GM12878 (cell line): ENCODE measurements at regions not wholly inside any gene's neighbourhood (a gene's known extent, or its start where the extent isn't known, plus 50 kb on each side); places are given as distances from the start of the nearest gene placed in this dataset.

ENCODE experiments used
- BCLAF1 ChIP-seq: fragments of 450-650 bp; IDR thresholded peaks from 2 replicates; pipeline ENCODE4 v1.6.1; 2017; ENCODE audit warnings: antibody characterized with exemption, mild to moderate bottlenecking, moderate library complexity
- BHLHE40 ChIP-seq, 2 experiments: fragments of 450-650 bp in 1 of 2; IDR thresholded peaks; 2 replicates each; pipeline ENCODE4 v1.6.1; 2011 to 2017; ENCODE audit warnings: low read depth in 2 of 2, borderline replicate concordance in 1 of 2, improper control_type of control experiment in 1 of 2, low read length in 1 of 2, mild to moderate bottlenecking in 1 of 2
- CTCF ChIP-seq, 3 experiments: IDR thresholded peaks in 2 of 3; conservative IDR thresholded peaks in 1 of 3; 2 replicates each; pipeline ENCODE4 v1.5.1; 2011; ENCODE audit warnings: low read depth in 3 of 3, low read length in 3 of 3, mild to moderate bottlenecking in 3 of 3, control low read depth in 2 of 3, moderate library complexity in 2 of 3, inconsistent platforms in 1 of 3, mixed read lengths in 1 of 3; ENCODE audit not compliant: control insufficient read depth in 2 of 3, insufficient read depth in 1 of 3; ENCODE audit errors: extremely low read depth in 1 of 3
- CUX1 ChIP-seq: IDR thresholded peaks from 2 replicates; pipeline ENCODE4 v1.6.1; 2012; ENCODE audit warnings: improper control_type of control experiment, low read depth, low read length; ENCODE audit not compliant: insufficient replicate concordance
- E4F1 ChIP-seq: fragments of 450-650 bp; IDR thresholded peaks from 2 replicates; pipeline ENCODE4 v1.6.1; 2018; ENCODE audit warnings: borderline replicate concordance, mild to moderate bottlenecking; ENCODE audit not compliant: partially characterized antibody
- NFYA ChIP-seq: IDR thresholded peaks from 2 replicates; pipeline ENCODE4 v1.6.1; 2011; ENCODE audit warnings: low read depth, mild to moderate bottlenecking, low read length, improper control_type of control experiment, borderline replicate concordance
- NRF1 ChIP-seq: conservative IDR thresholded peaks from 2 replicates; pipeline ENCODE4 v1.6.1; 2011; ENCODE audit warnings: mild to moderate bottlenecking, low read depth, low read length, improper control_type of control experiment
- POLR2A ChIP-seq: IDR thresholded peaks from 2 replicates; pipeline ENCODE4 v1.6.1; 2011; ENCODE audit warnings: low read depth, mild to moderate bottlenecking, low read length
- RFX5 ChIP-seq: IDR thresholded peaks from 2 replicates; pipeline ENCODE4 v1.6.1; 2011; ENCODE audit warnings: low read depth, low read length, improper control_type of control experiment
- STAT3 ChIP-seq: IDR thresholded peaks from 2 replicates; pipeline ENCODE4 v1.6.1; 2011; ENCODE audit warnings: low read depth, low read length, improper control_type of control experiment
- TCF7 ChIP-seq: IDR thresholded peaks from 2 replicates; pipeline ENCODE4 v1.6.1; 2014; ENCODE audit warnings: antibody characterized with exemption, borderline replicate concordance
- YBX1 ChIP-seq: fragments of 450-650 bp; IDR thresholded peaks from 2 replicates; pipeline ENCODE4 v1.6.1; 2016; ENCODE audit warnings: antibody characterized with exemption
- ZBTB4 ChIP-seq: fragments of 450-650 bp; formaldehyde crosslinking; IDR thresholded peaks from 2 replicates; pipeline ENCODE4 v1.4.0; 2022; ENCODE audit warnings: mild to moderate bottlenecking, moderate library complexity
- ZNF622 ChIP-seq: fragments of 450-650 bp; IDR thresholded peaks from 2 replicates; pipeline ENCODE4 v1.6.1; 2017; ENCODE audit warnings: mild to moderate bottlenecking, inconsistent platforms

- TF ChIP-seq CTCF (IDR thresholded peaks at IDR 0.05 in 2 of 3, conservative IDR thresholded peaks at IDR 0.05 in 1 of 3; ENCODE audit: control insufficient read depth in 2 of 3, extremely low read depth in 1 of 3, insufficient read depth in 1 of 3, low read depth in 3 of 3, low read length in 3 of 3) (no peak), RFX5 (no peak), NRF1 (no peak), YBX1 (0 out of 2 replicates have a peak, but pooled peaks have one; percentile 11), POLR2A (no peak), E4F1 (no peak), ZBTB4 (no peak), BCLAF1 (no peak), STAT3 (peak; percentile 94), BHLHE40 (IDR thresholded peaks at IDR 0.05; ENCODE audit: borderline replicate concordance in 1 of 2, low read depth in 2 of 2, low read length in 1 of 2) (peak; percentile 5 to 65; a peak in 2 of 4 replicates), TCF7 (0 out of 2 replicates have a peak, but pooled peaks have one; percentile 40), CUX1 (no peak), NFYA (no peak), ZNF622 (no peak)
Observed at GRCh38 chr4:10743357-10743756, 58.8 kb upstream of the CLNK start (continued).
